LNCaP clone FGC (cell line): ENCODE measurements at regions not wholly inside any gene's neighbourhood (a gene's known extent, or its start where the extent isn't known, plus 50 kb on each side); places are given as distances from the start of the nearest gene placed in this dataset.
"Not testable (repeated sequence)": the region's sequence is repeated elsewhere in the genome, so short reads cannot be mapped to it uniquely, and the experiment has no call there.

ENCODE experiments used
- DNase-seq: peaks from one replicate; pipeline ENCODE4 v3.0.0-alpha.2; 2011; ENCODE audit warnings: low read depth
- H3K4me3 ChIP-seq: 2 replicates; pipeline ENCODE4 v1.5.1; 2011; ENCODE audit warnings: mild to moderate bottlenecking, low read depth, low read length, control low read depth
- TF ChIP-seq, protein P1 (sequence below): IDR thresholded peaks from 2 replicates; pipeline ENCODE4 v1.5.1; 2012; ENCODE audit warnings: mild to moderate bottlenecking; ENCODE audit not compliant: control insufficient read depth, insufficient read depth; ENCODE audit errors: extremely low read depth

DNA sequence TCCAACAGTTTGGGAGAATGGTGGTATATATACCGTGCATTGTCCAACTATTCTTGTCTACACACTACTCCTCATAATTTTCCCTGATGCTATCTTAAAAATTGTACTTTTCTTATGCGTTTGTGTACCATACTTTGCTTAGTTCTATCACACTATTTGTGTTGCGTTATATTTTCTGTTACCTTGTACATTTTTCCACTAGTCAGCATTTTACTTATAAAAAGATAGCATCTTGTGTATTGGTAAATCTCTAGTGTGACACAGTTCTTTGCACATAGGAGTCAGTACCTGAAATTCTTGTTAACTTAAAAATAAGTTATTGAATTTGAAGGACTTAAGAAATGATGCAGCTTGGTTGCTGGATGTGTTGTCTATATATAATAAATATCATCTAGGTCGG lies 201.8 kb upstream of the LMO3 start:
- H3K4me3 ChIP-seq: no peak overlapping the region
- DNase-seq: no peak
- TF ChIP-seq, protein P1, sequence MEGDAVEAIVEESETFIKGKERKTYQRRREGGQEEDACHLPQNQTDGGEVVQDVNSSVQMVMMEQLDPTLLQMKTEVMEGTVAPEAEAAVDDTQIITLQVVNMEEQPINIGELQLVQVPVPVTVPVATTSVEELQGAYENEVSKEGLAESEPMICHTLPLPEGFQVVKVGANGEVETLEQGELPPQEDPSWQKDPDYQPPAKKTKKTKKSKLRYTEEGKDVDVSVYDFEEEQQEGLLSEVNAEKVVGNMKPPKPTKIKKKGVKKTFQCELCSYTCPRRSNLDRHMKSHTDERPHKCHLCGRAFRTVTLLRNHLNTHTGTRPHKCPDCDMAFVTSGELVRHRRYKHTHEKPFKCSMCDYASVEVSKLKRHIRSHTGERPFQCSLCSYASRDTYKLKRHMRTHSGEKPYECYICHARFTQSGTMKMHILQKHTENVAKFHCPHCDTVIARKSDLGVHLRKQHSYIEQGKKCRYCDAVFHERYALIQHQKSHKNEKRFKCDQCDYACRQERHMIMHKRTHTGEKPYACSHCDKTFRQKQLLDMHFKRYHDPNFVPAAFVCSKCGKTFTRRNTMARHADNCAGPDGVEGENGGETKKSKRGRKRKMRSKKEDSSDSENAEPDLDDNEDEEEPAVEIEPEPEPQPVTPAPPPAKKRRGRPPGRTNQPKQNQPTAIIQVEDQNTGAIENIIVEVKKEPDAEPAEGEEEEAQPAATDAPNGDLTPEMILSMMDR: no peak

DNA sequence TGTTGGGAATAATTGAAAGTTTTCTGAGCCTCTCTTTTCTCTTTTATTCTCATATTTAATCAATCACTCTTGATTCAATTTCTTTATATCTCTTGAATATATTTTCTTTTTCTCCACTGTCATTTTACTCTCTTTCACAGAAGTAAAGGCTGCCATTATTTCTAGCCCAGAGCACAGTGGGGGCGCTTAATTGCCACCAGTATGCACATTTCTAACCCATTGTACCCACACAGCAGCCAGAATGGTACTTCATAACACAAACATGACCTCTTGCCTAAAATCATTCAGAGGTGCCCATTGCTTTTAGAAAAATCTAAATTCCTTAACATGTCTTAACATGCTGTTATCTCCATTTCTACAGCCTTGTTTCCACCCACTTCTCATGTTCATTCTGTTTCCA lies 190.2 kb upstream of the LMO3 start:
- TF ChIP-seq, protein P1: no peak
- no peak overlapping the region for H3K4me3 ChIP-seq
- DNase-seq: no peak

DNA sequence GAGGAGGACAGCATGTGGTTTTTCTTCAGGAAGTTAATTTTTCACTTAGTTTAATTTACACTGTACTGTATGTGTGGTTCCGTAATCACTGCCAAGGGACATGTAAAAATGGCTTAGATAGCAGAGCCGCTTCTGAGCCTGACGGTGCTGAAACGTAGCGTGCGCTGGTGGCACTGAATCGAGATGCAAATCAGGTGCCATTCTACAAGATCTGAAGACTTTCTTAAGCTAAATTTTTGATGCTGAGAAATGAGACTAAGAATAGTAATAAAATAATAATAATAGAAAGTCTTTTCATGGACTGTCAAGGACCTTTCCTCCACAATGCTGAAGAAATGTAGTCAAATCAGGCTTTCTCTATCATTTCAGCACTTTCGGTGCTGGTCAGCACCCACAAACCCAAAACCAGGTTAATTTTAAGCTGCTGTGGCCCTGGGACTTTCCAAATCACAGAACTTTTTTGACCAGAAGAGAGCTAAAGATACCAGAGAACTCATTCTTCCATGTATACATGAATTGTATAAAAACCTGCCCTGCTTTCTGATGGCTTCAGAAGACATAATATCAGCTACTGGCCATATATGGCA lies 183.3 kb upstream of the LMO3 start:
- H3K4me3 ChIP-seq: no peak overlapping the region
- DNase-seq: no peak

DNA sequence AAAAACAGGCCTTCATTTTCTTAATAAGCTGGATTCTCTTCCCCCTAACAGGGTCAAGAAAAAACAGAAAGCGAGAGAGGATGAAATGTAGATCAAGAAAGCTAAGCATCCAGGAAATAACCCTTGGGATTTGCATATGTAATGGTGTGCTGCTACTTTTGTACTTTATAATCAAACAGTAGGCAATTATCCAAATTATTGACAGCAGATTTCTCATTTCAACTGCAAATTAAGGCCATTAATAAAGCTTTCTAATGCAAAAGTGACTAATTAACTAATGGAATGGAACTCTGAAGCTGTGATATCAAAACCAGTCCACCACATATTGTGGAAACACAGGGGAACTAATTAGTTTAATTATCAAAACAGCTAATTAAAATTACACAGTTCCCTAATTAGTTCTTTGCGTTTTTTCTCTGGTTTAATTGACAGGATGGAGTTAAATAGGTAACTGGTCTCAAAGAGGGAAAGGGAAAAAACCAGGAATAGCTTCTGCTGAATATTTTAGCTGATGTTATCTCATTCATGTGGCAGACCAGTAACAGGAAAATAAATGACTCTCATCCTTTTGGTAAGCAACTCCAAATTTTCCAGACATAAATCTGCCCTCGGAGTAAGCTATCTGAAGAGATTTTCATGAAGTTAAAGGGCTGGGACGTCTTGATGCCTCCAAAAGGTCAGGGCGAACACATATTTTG lies 182.7 kb upstream of the LMO3 start:
- DNase-seq: no peak
- TF ChIP-seq, protein P1: no peak
- no peak overlapping the region for H3K4me3 ChIP-seq

More for the DNA sequence above, 183.3 kb upstream of the LMO3 start:
- TF ChIP-seq, protein P1: no peak

DNA sequence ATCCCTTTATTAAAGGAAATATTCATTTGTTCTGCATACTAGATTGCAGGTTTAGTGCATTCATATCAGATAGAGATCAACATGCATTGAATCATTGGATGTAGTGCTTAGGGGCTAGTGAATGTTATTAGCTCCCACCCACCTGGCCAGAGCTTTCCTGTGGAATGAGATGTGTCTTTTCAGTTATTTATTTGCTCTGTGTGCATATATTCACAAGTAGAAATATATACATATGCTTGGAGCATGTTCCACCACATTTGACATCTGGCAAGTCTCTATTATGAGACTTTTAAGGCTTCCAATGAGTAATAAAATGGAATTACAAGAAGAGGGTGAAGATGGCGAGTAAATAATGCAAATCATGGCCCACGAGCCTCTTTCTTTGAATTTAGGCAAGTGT lies 180.0 kb upstream of the LMO3 start:
- TF ChIP-seq, protein P1: no peak
- no peak overlapping the region for H3K4me3 ChIP-seq
- no peak for DNase-seq

DNA sequence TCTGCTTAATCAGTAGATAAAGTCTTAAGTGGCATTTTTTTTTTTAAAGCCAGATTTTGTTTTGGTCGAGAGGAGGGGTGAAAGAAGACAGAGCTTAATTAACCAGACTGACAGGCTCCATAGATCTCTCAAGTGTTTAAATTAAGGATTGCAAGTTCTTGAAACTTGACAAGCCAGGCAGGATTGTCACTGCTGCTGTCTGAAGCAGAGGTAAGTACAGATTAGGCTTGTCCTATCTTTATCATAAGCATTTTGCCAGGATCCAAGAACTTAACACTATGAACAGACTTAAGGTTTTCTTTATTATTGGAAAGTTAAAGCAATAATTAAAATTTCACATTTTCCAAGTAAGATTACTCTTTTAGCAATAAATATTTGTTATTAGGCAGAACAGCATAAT lies 179.6 kb upstream of the LMO3 start:
- H3K4me3 ChIP-seq: no peak overlapping the region
- TF ChIP-seq, protein P1: no peak
- DNase-seq: no peak

DNA sequence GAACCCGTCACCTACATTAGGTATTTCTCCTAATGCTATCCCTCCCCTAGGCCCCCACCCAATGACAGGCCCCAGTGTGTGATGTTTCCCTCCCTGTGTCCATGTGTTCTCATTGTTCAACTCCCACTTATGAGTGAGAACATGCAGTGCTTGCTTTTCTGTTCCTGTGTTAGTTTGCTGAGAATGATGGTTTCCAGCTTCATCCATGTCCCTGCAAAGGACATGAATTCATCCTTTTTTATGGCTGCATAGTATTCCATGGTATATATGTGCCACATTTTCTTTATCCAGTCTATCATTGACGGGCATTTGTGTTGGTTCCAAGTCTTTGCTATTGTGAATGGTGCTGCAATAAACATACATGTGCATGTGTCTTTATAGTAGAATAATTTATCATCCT lies 163.2 kb upstream of the LMO3 start:
- H3K4me3 ChIP-seq, DNase-seq: not testable (repeated sequence)
